ENCODE measurements at regions not wholly inside any gene's neighbourhood (a gene's known extent, or its start where the extent isn't known, plus 50 kb on each side); places are given as distances from the start of the nearest gene placed in this dataset.

DNA sequence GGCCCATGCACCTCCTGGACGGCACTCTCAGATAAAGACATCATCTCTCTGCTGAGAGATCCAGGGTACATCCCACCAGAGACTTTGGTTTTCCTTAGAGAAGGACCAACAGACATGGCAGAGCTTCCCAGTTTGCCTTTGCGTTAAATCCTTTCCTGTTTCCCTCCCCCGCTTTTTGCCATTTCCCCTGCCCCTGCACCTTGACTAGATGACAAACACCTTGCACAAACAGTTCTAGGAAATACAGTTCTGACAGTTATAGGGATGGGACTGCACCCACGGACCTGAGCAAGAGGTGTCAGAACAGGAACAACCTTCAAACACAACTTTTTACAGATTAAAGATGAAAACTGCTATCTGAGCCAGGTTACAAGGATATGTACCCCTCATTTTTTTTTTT, 288.9 kb downstream of the MSX2 start:
- Mint-ChIP-seq H3K27me3 (peaks cover 3% of the 10 kb centered on the region), H3K36me3 (ENCODE audit: insufficient read depth) (no peaks in the 10 kb centered on the region), H3K27ac (no peak overlapping the region), H3K9me3 (ENCODE audit: low read depth) (no peaks in the 10 kb centered on the region), H3K4me3 (ENCODE audit: low read depth) (no peak overlapping the region), H3K4me1 (ENCODE audit: low read depth) (no peaks in the 10 kb centered on the region)
- TF ChIP-seq, protein P1, sequence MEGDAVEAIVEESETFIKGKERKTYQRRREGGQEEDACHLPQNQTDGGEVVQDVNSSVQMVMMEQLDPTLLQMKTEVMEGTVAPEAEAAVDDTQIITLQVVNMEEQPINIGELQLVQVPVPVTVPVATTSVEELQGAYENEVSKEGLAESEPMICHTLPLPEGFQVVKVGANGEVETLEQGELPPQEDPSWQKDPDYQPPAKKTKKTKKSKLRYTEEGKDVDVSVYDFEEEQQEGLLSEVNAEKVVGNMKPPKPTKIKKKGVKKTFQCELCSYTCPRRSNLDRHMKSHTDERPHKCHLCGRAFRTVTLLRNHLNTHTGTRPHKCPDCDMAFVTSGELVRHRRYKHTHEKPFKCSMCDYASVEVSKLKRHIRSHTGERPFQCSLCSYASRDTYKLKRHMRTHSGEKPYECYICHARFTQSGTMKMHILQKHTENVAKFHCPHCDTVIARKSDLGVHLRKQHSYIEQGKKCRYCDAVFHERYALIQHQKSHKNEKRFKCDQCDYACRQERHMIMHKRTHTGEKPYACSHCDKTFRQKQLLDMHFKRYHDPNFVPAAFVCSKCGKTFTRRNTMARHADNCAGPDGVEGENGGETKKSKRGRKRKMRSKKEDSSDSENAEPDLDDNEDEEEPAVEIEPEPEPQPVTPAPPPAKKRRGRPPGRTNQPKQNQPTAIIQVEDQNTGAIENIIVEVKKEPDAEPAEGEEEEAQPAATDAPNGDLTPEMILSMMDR (IDR thresholded peaks at IDR 0.05; ENCODE audit: unreplicated experiment) = no peak
- DNase-seq (ENCODE audit: low spot score, unreplicated experiment) = no peak

- TF ChIP-seq, protein P1 (IDR thresholded peaks at IDR 0.05; ENCODE audit: unreplicated experiment) = no peak
- H3K4me1 Mint-ChIP-seq (ENCODE audit: low read depth) = no peaks in the 10 kb centered on the region
- peaks cover 3% of the 10 kb centered on the region for H3K27me3 Mint-ChIP-seq
- no peak overlapping the region for H3K27ac Mint-ChIP-seq
- H3K36me3 Mint-ChIP-seq (ENCODE audit: insufficient read depth) = no peaks in the 10 kb centered on the region
- H3K9me3 Mint-ChIP-seq (ENCODE audit: low read depth) = no peaks in the 10 kb centered on the region
- DNase-seq (ENCODE audit: low spot score, unreplicated experiment) = no peak
- no peak overlapping the region for H3K4me3 Mint-ChIP-seq (ENCODE audit: low read depth)
Measured at GRCh38 chr5:175012267-175012666, 287.9 kb downstream of the MSX2 start.

GRCh38 chr5:175003531-175003930, 279.1 kb downstream of the MSX2 start:
- TF ChIP-seq, protein P1 (IDR thresholded peaks at IDR 0.05; ENCODE audit: unreplicated experiment) = no peak
- Mint-ChIP-seq H3K9me3 (ENCODE audit: low read depth) (no peaks in the 10 kb centered on the region), H3K27ac (no peak overlapping the region), H3K4me1 (ENCODE audit: low read depth) (peaks cover 3% of the 10 kb centered on the region), H3K4me3 (ENCODE audit: low read depth) (no peak overlapping the region), H3K36me3 (ENCODE audit: insufficient read depth) (peaks cover 4% of the 10 kb centered on the region), H3K27me3 (peaks cover 56% of the 10 kb centered on the region)
- DNase-seq (ENCODE audit: low spot score, unreplicated experiment) = no peak

DNA sequence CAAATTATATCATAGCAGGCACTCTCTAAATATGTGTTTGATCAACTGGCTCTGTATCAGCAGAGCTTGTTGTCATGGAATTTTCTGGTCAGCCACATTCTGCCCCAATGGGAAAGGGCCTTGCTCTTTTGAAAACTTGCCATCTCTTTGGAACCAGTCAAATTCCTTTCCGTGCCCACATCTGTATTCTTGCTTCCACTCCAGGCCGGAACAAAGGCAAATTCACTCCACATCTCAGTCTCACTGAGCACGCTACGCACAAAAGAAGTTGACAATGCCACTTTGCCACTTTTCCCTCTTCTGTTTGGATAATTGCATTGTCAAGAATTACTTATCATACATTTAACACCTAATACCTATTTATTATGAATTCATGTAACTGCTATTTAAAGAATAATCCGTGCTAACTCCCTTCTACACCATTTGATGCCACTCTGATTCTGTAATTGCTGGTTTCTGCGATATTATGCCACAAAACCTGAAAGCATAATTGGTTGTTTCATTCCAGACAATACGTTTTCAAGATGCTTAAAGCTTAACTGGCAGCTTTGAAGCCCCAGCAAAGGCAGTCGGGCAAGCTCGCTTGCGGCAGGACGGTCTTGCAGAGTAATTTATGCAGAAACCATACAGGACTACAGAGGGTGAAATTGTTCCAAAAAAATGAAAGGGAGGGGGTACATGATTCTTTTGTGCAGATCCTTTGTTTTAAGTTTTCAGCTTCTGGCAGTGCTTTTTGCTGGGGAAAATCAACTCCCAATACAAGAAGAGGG, 277.7 kb downstream of the MSX2 start:
- H3K27me3 Mint-ChIP-seq = peaks cover 56% of the 10 kb centered on the region
- no peak for DNase-seq (ENCODE audit: low spot score, unreplicated experiment)
- H3K9me3 Mint-ChIP-seq (ENCODE audit: low read depth) = peaks cover 6% of the 10 kb centered on the region

DNA sequence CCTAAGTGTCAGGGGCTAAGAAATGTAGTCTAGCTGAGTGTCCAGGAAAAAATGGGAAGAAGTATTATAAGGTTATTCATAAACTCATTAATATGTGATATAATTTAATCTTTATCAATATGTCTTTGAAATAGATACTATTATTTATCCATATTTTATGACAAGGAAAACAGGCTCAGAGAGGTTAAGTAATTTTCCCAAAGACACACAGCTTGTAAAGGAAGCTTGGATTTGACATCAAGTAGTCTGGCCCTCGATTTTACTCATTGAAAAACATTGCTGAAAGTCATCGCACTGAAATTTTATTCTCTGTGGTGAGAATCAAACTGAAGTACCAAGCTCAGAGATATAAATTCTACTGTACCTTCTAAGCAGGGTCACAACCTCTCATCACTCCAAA, 276.9 kb downstream of the MSX2 start:
- H3K36me3 Mint-ChIP-seq (ENCODE audit: insufficient read depth) = peaks cover 4% of the 10 kb centered on the region
- H3K4me3 Mint-ChIP-seq (ENCODE audit: low read depth) = no peak overlapping the region
- H3K27me3 Mint-ChIP-seq = peaks cover 52% of the 10 kb centered on the region
- H3K9me3 Mint-ChIP-seq (ENCODE audit: low read depth) = peaks cover 6% of the 10 kb centered on the region
- no peak overlapping the region for H3K27ac Mint-ChIP-seq
- H3K4me1 Mint-ChIP-seq (ENCODE audit: low read depth) = peaks cover 3% of the 10 kb centered on the region
- TF ChIP-seq, protein P1 (IDR thresholded peaks at IDR 0.05; ENCODE audit: unreplicated experiment) = no peak
- no peak for DNase-seq (ENCODE audit: low spot score, unreplicated experiment)

More for the DNA sequence above, 277.7 kb downstream of the MSX2 start:
- peaks cover 3% of the 10 kb centered on the region for H3K4me1 Mint-ChIP-seq (ENCODE audit: low read depth)
- H3K27ac Mint-ChIP-seq = no peak overlapping the region
- H3K4me3 Mint-ChIP-seq (ENCODE audit: low read depth) = no peak overlapping the region
- H3K36me3 Mint-ChIP-seq (ENCODE audit: insufficient read depth) = peaks cover 4% of the 10 kb centered on the region
- TF ChIP-seq, protein P1 (IDR thresholded peaks at IDR 0.05; ENCODE audit: unreplicated experiment) = no peak
